DMS 273 treated with DMSO at 0.1 percent for 48 hours (cell line): ENCODE measurements at regions not wholly inside any gene's neighbourhood (a gene's known extent, or its start where the extent isn't known, plus 50 kb on each side); places are given as distances from the start of the nearest gene placed in this dataset.

Experiments
- DNase-seq: peaks from one replicate; lab custom pipeline; 2025; lab: John Stamatoyannopoulos, UW

GRCh38 chr16:6200271-6200670 is 1102.7 kb upstream of the EEF2KMT start:
- DNase-seq = no peak

GRCh38 chr16:6195966-6196365 is 1098.4 kb upstream of the EEF2KMT start:
- no peak for DNase-seq

- DNase-seq = no peak
These were observed 1096.1 kb upstream of the EEF2KMT start for GRCh38 chr16:6193718-6194117.

GRCh38 chr16:6192984-6193383 is 1095.4 kb upstream of the EEF2KMT start:
- no peak for DNase-seq

DNA sequence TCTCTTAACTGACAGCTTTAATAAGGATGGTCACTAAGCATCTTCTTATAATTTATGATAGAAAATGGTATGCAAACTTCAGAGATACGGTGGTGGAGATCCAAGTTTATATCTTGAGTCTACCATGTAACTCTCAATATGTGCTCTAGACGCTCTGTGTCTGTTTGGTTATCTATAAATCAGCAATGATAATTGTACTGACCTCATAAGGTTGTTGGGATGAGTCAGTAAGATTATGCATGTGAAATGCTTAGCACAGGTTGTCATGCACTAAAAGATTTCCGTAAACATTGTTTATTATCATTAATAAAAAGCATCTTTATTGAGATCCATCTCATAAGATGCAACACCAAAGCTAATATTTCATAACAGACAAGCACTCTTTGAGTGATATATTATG is 1094.9 kb upstream of the EEF2KMT start:
- DNase-seq = no peak

DNA sequence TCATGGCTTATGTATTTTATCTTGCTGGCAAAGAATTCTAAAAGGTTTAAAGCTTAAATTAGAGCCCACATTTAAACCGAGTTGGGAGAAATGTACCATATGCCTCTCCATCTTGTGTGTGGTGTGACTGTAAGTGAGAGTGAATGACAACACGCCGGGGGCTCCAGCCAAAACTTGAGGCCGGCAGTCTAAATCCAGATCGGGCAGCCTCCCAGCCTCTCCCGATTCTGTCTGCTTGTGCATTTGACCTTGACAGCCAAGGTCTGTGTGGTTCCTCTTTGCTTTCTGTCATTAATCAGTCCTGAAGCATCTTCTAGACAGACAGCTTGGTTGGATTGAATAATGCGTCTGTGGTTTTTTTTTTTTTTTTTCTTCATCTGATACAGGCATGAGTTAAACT is 1093.2 kb upstream of the EEF2KMT start:
- DNase-seq = no peak

- no peak for DNase-seq
These were observed 1091.6 kb upstream of the EEF2KMT start for GRCh38 chr16:6189216-6189615.

DNA sequence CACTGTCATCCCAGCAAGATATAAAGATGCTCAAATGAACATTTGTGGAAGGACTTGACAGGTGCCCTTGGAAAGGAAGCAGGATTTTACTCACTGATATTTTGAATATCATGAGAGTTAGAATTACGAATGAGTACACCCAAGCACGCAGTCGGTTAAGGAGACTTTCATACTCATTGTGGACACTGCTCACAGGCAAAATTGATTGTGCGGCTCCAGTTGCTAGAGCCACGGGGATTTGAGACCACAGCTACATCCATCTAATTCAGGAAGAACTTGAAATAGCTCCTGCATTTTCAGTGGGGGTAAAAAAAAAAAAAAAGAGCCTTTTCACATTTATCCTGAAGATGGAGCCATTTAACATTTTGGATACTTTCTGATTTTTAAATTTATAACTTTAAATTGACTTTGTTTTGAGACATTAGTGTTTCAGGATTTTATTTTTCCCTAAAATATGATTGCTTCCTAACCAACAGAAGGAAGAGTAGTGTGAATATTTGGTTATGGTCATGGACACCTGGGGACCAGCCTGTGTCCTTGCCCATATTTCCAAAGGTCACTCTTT is 1080.1 kb upstream of the EEF2KMT start:
- no peak for DNase-seq

- DNase-seq = no peak
These were observed 1072.4 kb upstream of the EEF2KMT start for GRCh38 chr16:6170022-6170421.

- DNase-seq = no peak
These were observed 1067.9 kb upstream of the EEF2KMT start for GRCh38 chr16:6165330-6165979.

DNA sequence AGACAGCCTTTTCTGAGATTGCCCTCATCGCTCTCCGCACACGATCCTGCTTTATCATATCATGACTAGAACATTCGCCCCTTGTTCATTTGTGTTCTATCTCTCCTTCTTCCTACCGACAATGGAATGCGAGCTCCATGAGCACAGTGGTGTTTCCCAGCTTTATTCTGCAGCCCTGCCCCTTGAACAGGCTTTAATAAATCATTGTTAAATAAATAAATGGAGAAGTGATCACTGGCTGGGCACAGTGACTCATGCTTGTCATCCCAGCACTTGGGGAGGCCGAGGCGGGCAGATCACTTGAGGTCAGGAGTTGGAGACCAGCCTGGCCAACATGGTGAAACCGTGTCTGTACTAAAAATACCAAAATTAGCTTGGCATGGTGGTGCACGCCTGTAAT is 1063.3 kb upstream of the EEF2KMT start:
- DNase-seq = no peak

- no peak for DNase-seq
These were observed 1062.7 kb upstream of the EEF2KMT start for GRCh38 chr16:6160303-6160702.

DNA sequence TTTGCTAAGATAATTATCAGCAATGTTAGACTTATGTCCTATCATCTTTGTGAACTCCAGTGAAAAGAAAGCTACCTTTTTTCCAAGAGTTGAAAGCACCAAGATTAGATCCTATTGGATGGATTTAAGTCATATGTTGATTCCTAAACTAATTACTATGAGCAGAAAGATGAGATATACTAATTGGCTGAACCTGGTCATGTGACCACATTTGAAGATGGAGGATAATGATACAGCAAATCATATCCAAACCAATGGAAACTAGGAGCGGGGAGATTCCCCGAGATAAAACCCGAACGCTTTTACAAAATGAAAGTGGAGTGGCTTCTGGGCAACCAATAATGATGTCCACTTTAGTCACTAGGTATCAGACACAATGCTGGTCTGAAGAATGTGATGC is 1060.2 kb upstream of the EEF2KMT start:
- no peak for DNase-seq

DNA sequence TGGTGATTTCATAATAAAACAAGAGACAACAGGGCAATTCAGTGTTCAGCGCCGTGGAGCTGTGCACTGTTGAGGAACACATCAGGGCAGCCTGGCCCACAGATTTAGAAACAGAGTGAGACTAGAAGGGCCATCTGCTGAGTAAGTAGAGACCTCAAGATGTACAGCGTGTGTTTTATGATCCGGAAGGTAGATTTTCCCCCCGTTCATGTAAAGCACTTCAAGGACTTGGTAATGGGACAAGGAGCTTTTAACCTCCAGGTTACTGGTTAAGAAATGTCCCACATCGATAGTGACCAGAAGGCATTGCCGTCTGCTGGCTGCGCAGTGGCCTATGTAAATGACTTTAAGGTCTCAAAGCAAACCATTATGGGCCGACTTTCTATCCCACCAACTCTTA is 1057.7 kb upstream of the EEF2KMT start:
- no peak for DNase-seq

DNA sequence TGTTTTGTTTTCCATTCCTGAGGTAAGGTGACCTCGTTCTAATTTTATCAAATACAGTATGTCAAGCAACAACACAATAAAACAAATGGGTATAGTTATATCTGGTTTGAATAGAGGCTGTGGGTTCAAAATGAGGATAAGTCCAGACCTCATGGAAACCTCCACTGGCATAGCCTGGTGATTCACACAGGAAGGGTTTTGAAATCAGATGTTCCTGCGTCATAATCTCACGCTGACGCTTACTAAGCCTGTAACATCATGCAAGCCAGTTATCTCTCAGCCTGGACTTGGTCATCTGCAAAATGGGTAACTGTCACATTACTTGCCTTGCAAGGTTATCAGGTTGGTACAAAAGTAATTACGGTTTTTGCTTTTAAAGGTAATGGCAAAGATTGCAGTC is 1056.3 kb upstream of the EEF2KMT start:
- no peak for DNase-seq

- DNase-seq = no peak
These were observed 1051.4 kb upstream of the EEF2KMT start for GRCh38 chr16:6149031-6149430.

DNA sequence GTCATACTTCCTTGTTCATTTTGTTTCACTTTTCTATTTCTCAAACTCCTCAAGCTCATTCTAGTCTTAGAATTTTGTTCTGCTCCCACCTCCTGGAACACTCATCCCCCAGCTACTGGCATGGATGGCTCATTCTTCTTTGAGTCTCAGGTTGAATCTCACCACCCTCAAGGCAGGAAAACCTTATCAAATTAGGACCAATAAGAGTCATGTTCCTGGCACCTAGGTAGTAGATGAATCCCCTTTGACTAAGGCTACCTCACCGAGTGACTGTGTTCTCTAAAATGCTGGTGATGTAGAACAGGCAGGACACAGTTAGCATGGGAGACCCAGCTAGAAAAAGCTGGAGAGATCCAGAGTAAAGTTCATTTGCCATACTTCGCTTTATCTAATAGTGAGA is 1050.8 kb upstream of the EEF2KMT start:
- DNase-seq = no peak

DNA sequence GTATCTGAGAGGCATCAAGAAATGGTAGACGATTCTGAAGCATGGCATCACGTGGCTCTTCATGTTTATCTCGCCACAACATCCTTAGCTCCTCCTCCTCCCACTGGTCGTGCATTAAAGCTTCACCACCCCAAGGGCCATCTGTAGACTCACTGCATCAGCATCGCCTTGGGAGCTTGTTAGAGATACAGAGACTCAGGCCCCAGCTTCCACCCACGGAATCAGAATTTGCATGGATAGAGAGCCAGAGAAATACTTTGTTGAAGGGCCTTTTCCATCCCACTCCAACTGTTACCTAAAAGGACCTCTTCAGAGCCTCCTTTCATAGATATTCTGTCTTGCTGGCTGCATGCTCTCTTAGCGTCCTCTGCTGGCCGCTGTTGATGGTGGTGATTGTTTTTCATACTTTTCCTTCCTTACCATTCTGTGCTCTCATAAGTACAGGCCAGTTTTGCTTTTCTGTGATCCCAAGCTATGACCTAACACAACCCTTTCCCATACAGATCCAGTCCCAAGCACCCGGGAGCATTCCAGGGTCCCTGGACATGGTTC is 1049.4 kb upstream of the EEF2KMT start:
- no peak for DNase-seq

DNA sequence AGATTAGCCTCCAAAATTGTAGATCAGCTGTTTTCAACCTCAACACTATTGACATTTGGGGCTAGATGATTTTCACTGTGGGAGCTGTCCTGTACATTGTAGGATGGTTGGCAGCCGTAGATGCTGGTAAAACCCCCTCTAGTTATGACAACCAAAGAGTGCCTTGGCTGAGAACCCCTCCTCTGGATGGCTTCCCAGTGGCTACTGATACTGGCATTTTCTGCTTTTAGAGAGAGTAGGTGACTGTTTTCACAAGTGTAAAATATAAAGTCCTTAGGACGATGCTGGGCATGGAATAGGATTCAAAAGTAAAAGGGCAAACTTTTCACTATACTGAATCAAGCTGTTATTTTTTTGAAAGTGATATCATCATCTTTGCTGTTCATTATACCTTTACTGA is 1048.8 kb upstream of the EEF2KMT start:
- DNase-seq = no peak

DNA sequence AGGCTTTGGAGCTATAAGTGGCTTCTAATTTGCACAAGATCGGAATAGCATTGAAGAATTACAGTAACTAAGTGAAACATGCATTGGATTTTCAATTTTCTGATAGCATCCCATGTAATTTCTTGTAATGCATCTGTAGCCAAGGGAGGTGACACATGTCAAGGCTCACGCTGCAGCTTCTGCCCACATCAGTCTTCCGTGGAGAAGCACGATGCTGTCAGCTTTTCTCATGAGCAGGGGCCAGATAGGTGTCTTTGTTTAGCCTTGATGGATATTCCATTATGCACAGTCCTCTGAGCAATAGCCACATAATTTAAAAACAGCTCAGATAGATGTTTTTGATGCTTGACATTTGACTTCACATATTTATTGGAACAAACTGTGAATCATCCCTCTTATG is 1046.9 kb upstream of the EEF2KMT start:
- no peak for DNase-seq

- DNase-seq = no peak
These were observed 1045.4 kb upstream of the EEF2KMT start for GRCh38 chr16:6143020-6143419.

- no peak for DNase-seq
These were observed 1035.5 kb upstream of the EEF2KMT start for GRCh38 chr16:6133009-6133557.

- DNase-seq = no peak
These were observed 1034.5 kb upstream of the EEF2KMT start for GRCh38 chr16:6132121-6132520.
